Keratinocyte (primary cell): ENCODE measurements at regions not wholly inside any gene's neighbourhood (a gene's known extent, or its start where the extent isn't known, plus 50 kb on each side); places are given as distances from the start of the nearest gene placed in this dataset.

ENCODE experiments used
- DNase-seq: peaks from one replicate; pipeline ENCODE4 v3.0.0-alpha.2; 2011; ENCODE audit warnings: low read depth, missing footprints, low spot score
- FAIRE-seq: peaks from 2 replicates; lab custom pipeline; 2011; peaks lifted over from hg19 to GRCh38; lab: Jason Lieb, UNC
- H2AFZ ChIP-seq: 2 replicates; pipeline ENCODE4 v1.6.0; 2012; ENCODE audit warnings: low read length, control low read depth, inconsistent platforms; ENCODE audit not compliant: control insufficient read depth
- H3K27ac ChIP-seq: 2 replicates; pipeline ENCODE4 v1.5.1; 2011; ENCODE audit warnings: low read length; ENCODE audit not compliant: control insufficient read depth, insufficient read depth
- H3K27me3 ChIP-seq: 3 replicates; pipeline ENCODE4 v1.6.0; 2011; ENCODE audit warnings: low read length; ENCODE audit not compliant: control insufficient read depth, insufficient read depth; ENCODE audit errors: extremely low read depth
- H3K36me3 ChIP-seq, 2 experiments: 2 replicates in 1 of 2; 3 replicates in 1 of 2; pipeline ENCODE4 v1.5.1; 2011; ENCODE audit warnings: low read length in 2 of 2, mild to moderate bottlenecking in 1 of 2; ENCODE audit not compliant: control insufficient read depth in 2 of 2, insufficient read depth in 2 of 2; ENCODE audit errors: extremely low read depth in 1 of 2
- H3K4me1 ChIP-seq: 3 replicates; pipeline ENCODE4 v1.5.1; 2011; ENCODE audit warnings: low read length; ENCODE audit not compliant: control insufficient read depth, insufficient read depth; ENCODE audit errors: extremely low read depth
- H3K4me2 ChIP-seq: 3 replicates; pipeline ENCODE4 v1.6.0; 2011; ENCODE audit warnings: low read depth, low read length; ENCODE audit not compliant: control insufficient read depth, insufficient read depth; ENCODE audit errors: extremely low read depth
- H3K4me3 ChIP-seq, 3 experiments: fragments of 200-600 bp in 1 of 3; sonication (generic) in 1 of 3; 2 replicates in 2 of 3; 3 replicates in 1 of 3; pipeline ENCODE4 v1.5.1; 2011 to 2016; ENCODE audit warnings: low read length in 3 of 3, mild to moderate bottlenecking in 3 of 3, control low read depth in 2 of 3, inconsistent platforms in 1 of 3, low read depth in 1 of 3, mixed read lengths in 1 of 3, mixed run types in 1 of 3, moderate library complexity in 1 of 3; ENCODE audit not compliant: control insufficient read depth in 2 of 3, insufficient read depth in 2 of 3; ENCODE audit errors: extremely low read depth in 1 of 3
- H3K79me2 ChIP-seq: 2 replicates; pipeline ENCODE4 v1.6.0; 2012; ENCODE audit warnings: low read length; ENCODE audit not compliant: control insufficient read depth, insufficient read depth
- H3K9ac ChIP-seq: 3 replicates; pipeline ENCODE4 v1.6.0; 2011; ENCODE audit warnings: low read length; ENCODE audit not compliant: control insufficient read depth, insufficient read depth; ENCODE audit errors: extremely low read depth
- H3K9me1 ChIP-seq: 3 replicates; pipeline ENCODE4 v1.6.0; 2011; ENCODE audit warnings: low read length; ENCODE audit not compliant: control insufficient read depth, insufficient read depth; ENCODE audit errors: extremely low read depth
- H3K9me3 ChIP-seq: 2 replicates; pipeline ENCODE4 v1.5.1; 2012; ENCODE audit warnings: low read depth, low read length; ENCODE audit not compliant: control insufficient read depth
- H4K20me1 ChIP-seq: 3 replicates; pipeline ENCODE4 v1.6.0; 2011; ENCODE audit warnings: low read length; ENCODE audit not compliant: control insufficient read depth, insufficient read depth; ENCODE audit errors: extremely low read depth
- EZH2 ChIP-seq: IDR thresholded peaks from one replicate; pipeline ENCODE4 v1.6.1; 2012; ENCODE audit warnings: inconsistent platforms, mild to moderate bottlenecking, low read length, moderate library complexity
- dilution Hi-C: fragments of 300-500 bp; cut with MboI; formaldehyde crosslinking; loops from one replicate; pipeline ENCODE4 v1.7.0; 2020; ENCODE audit warnings: low sequenced_read_pairs; ENCODE audit not compliant: extremely low pct_ligation_motif_present
- TF ChIP-seq, protein P1 (sequence below), 3 experiments: IDR thresholded peaks in 1 of 3; conservative IDR thresholded peaks in 1 of 3; optimal IDR thresholded peaks in 1 of 3; 2 replicates in 2 of 3; 3 replicates in 1 of 3; pipeline versions ENCODE3 to v1.5.1; 2011; ENCODE audit warnings: low read length in 3 of 3, mild to moderate bottlenecking in 3 of 3, moderate library complexity in 2 of 3, control low read depth in 1 of 3, inconsistent platforms in 1 of 3; ENCODE audit not compliant: insufficient read depth in 2 of 3; ENCODE audit errors: extremely low read depth in 1 of 3

- Histone ChIP-seq H3K79me2 (no peaks in the 10 kb centered on the region), H3K9me1 (no peaks in the 10 kb centered on the region), H3K27ac (no peak overlapping the region), H3K4me1 (peaks cover 20% of the 10 kb centered on the region), H2AFZ (no peak overlapping the region), H3K27me3 (no peaks in the 10 kb centered on the region), H3K36me3 (no peaks in the 10 kb centered on the region), H4K20me1 (no peaks in the 10 kb centered on the region), H3K9me3 (no peaks in the 10 kb centered on the region), H3K4me2 (no peak overlapping the region), H3K4me3 (no peak overlapping the region), H3K9ac (no peak overlapping the region)
- DNase-seq (no peak), FAIRE-seq (no peak)
- dilution Hi-C loops: no loop called here
- no peak for TF ChIP-seq EZH2
- TF ChIP-seq, protein P1, sequence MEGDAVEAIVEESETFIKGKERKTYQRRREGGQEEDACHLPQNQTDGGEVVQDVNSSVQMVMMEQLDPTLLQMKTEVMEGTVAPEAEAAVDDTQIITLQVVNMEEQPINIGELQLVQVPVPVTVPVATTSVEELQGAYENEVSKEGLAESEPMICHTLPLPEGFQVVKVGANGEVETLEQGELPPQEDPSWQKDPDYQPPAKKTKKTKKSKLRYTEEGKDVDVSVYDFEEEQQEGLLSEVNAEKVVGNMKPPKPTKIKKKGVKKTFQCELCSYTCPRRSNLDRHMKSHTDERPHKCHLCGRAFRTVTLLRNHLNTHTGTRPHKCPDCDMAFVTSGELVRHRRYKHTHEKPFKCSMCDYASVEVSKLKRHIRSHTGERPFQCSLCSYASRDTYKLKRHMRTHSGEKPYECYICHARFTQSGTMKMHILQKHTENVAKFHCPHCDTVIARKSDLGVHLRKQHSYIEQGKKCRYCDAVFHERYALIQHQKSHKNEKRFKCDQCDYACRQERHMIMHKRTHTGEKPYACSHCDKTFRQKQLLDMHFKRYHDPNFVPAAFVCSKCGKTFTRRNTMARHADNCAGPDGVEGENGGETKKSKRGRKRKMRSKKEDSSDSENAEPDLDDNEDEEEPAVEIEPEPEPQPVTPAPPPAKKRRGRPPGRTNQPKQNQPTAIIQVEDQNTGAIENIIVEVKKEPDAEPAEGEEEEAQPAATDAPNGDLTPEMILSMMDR (optimal IDR thresholded peaks at IDR 0.05 in 1 of 3, IDR thresholded peaks at IDR 0.05 in 1 of 3, conservative IDR thresholded peaks at IDR 0.05 in 1 of 3; ENCODE audit: extremely low read depth in 1 of 3, insufficient read depth in 2 of 3, low read length in 3 of 3): no peak
Observed at GRCh38 chr1:212177542-212177941, 107.7 kb upstream of the PPP2R5A start.

GRCh38 chr1:212178851-212179250 lies 106.4 kb upstream of the PPP2R5A start:
- no peak for TF ChIP-seq EZH2
- TF ChIP-seq, protein P1 (optimal IDR thresholded peaks at IDR 0.05 in 1 of 3, IDR thresholded peaks at IDR 0.05 in 1 of 3, conservative IDR thresholded peaks at IDR 0.05 in 1 of 3; ENCODE audit: extremely low read depth in 1 of 3, insufficient read depth in 2 of 3, low read length in 3 of 3): no peak
- no peaks in the 10 kb centered on the region for H3K27me3 ChIP-seq
- peak overlapping the region; percentile 95 for H2AFZ ChIP-seq
- DNase-seq: no peak
- no peaks in the 10 kb centered on the region for H3K9me3 ChIP-seq
- dilution Hi-C loops: no loop called here
- H4K20me1 ChIP-seq: no peaks in the 10 kb centered on the region
- no peak for FAIRE-seq
- no peaks in the 10 kb centered on the region for H3K36me3 ChIP-seq
- H3K4me2 ChIP-seq: peak overlapping the region; percentile 87
- H3K27ac ChIP-seq: peak overlapping the region; percentile 97
- H3K9ac ChIP-seq: peak overlapping the region; percentile 69
- no peak overlapping the region for H3K4me3 ChIP-seq
- no peaks in the 10 kb centered on the region for H3K79me2 ChIP-seq
- peaks cover 20% of the 10 kb centered on the region for H3K4me1 ChIP-seq
- no peaks in the 10 kb centered on the region for H3K9me1 ChIP-seq
